Endothelial cell of umbilical vein (primary cell): ENCODE measurements at regions not wholly inside any gene's neighbourhood (a gene's known extent, or its start where the extent isn't known, plus 50 kb on each side); places are given as distances from the start of the nearest gene placed in this dataset.

Source experiments
- BruUV-seq: library from RNA; stranded (reverse); fragments of 400-500 nt; replicated peaks from 2 replicates; lab custom pipeline; 2021; lab: Mats Ljungman, UMichigan
- CTCF ChIA-PET: fragments of 300-600, 350-600 bp; sonication (Branson Sonifier 250); formaldehyde crosslinking; loops from one replicate; lab custom pipeline; 2021; ENCODE audit warnings: antibody characterized with exemption, inconsistent platforms; lab: Charles Lee
- POLR2A ChIA-PET: fragments of 300-600, 350-600 bp; sonication (Branson Sonifier 250); formaldehyde crosslinking; loops from one replicate; lab custom pipeline; 2021; ENCODE audit warnings: antibody characterized with exemption, inconsistent platforms; lab: Charles Lee
- DNase-seq: peaks from one replicate; pipeline ENCODE4 v3.0.0-alpha.2; 2011; ENCODE audit warnings: low read depth, low spot score
- FAIRE-seq: peaks from 2 replicates; lab custom pipeline; 2011; peaks lifted over from hg19 to GRCh38; lab: Jason Lieb, UNC
- H2AFZ ChIP-seq: 2 replicates; pipeline ENCODE4 v1.6.0; 2012; ENCODE audit warnings: low read depth, low read length, control low read depth, inconsistent platforms
- H3K27ac ChIP-seq: 2 replicates; pipeline ENCODE4 v1.5.1; 2011; ENCODE audit warnings: low read depth, mild to moderate bottlenecking, control low read depth, low read length, moderate library complexity; ENCODE audit not compliant: insufficient read depth
- H3K27me3 ChIP-seq, 2 experiments: 2 replicates each; pipeline versions ENCODE4 v1.6.0 to v1.6.1; 2011; ENCODE audit warnings: low read length in 2 of 2, mixed read lengths in 1 of 2; ENCODE audit not compliant: control insufficient read depth in 2 of 2, insufficient read depth in 2 of 2
- H3K36me3 ChIP-seq, 2 experiments: 2 replicates in 1 of 2; 3 replicates in 1 of 2; pipeline ENCODE4 v1.5.1; 2011; ENCODE audit warnings: low read length in 2 of 2, mild to moderate bottlenecking in 1 of 2, moderate library complexity in 1 of 2; ENCODE audit not compliant: control insufficient read depth in 2 of 2, insufficient read depth in 2 of 2; ENCODE audit errors: extremely low read depth in 1 of 2
- H3K4me1 ChIP-seq: 3 replicates; pipeline ENCODE4 v1.5.1; 2011; ENCODE audit warnings: mild to moderate bottlenecking, low read length; ENCODE audit not compliant: control insufficient read depth, insufficient read depth; ENCODE audit errors: extremely low read depth
- H3K4me2 ChIP-seq: 2 replicates; pipeline ENCODE4 v1.6.1; 2011; ENCODE audit warnings: low read length, control low read depth, mixed read lengths; ENCODE audit not compliant: insufficient read depth
- H3K4me3 ChIP-seq, 3 experiments: fragments of 200-600 bp in 1 of 3; sonication (generic), shearing (Covaris generic) in 1 of 3; replicated peaks in 1 of 3; 2 replicates each; pipeline ENCODE4 v1.5.1; 2011 to 2016; ENCODE audit warnings: control low read depth in 3 of 3, low read length in 3 of 3, mild to moderate bottlenecking in 2 of 3, inconsistent platforms in 1 of 3, low read depth in 1 of 3, moderate library complexity in 1 of 3; ENCODE audit not compliant: insufficient read depth in 1 of 3
- H3K79me2 ChIP-seq: 2 replicates; pipeline ENCODE4 v1.6.0; 2012; ENCODE audit warnings: low read length, inconsistent platforms; ENCODE audit not compliant: control insufficient read depth, insufficient read depth
- H3K9ac ChIP-seq: replicated peaks from 2 replicates; pipeline ENCODE3; 2011; ENCODE audit warnings: low read length, control low read depth; ENCODE audit not compliant: insufficient read depth; ENCODE audit errors: extremely low read depth
- H3K9me1 ChIP-seq: replicated peaks from 3 replicates; pipeline ENCODE4 v1.6.0; 2011; ENCODE audit warnings: mild to moderate bottlenecking, low read length; ENCODE audit not compliant: control insufficient read depth, insufficient read depth; ENCODE audit errors: extremely low read depth
- H3K9me3 ChIP-seq: replicated peaks from 2 replicates; pipeline ENCODE4 v1.5.1; 2012; ENCODE audit warnings: low read length, inconsistent platforms; ENCODE audit not compliant: control insufficient read depth, insufficient read depth
- H4K20me1 ChIP-seq: replicated peaks from 2 replicates; pipeline ENCODE3; 2011; ENCODE audit warnings: mild to moderate bottlenecking, low read length; ENCODE audit not compliant: control insufficient read depth, insufficient read depth; ENCODE audit errors: extremely low read depth
- EZH2 ChIP-seq: IDR thresholded peaks from 2 replicates; pipeline ENCODE4 v1.6.1; 2012; ENCODE audit warnings: borderline replicate concordance, low read depth, mild to moderate bottlenecking, moderate library complexity, low read length, inconsistent platforms; ENCODE audit not compliant: severe bottlenecking
- FOS ChIP-seq: IDR thresholded peaks from 2 replicates; pipeline ENCODE4 v1.6.1; 2011; ENCODE audit warnings: mild to moderate bottlenecking, low read length, moderate library complexity, borderline replicate concordance; ENCODE audit not compliant: insufficient read depth
- GATA2 ChIP-seq: IDR thresholded peaks from 2 replicates; pipeline ENCODE4 v1.7.0; 2011; ENCODE audit warnings: low read depth, mild to moderate bottlenecking, moderate library complexity, mixed read lengths, low read length; ENCODE audit not compliant: insufficient read length, insufficient read depth
- JUN ChIP-seq: IDR thresholded peaks from 2 replicates; pipeline ENCODE4 v1.6.1; 2011; ENCODE audit warnings: borderline replicate concordance, low read depth; ENCODE audit not compliant: insufficient read length, insufficient read depth
- MYC ChIP-seq: IDR thresholded peaks from one replicate; pipeline ENCODE4 v1.6.1; 2011; ENCODE audit warnings: mild to moderate bottlenecking, low read depth, low read length
- POLR2A ChIP-seq: IDR thresholded peaks from 2 replicates; pipeline ENCODE4 v1.6.1; 2012; ENCODE audit warnings: low read depth, mild to moderate bottlenecking, control low read depth, low read length
- POLR2AphosphoS5 ChIP-seq: IDR thresholded peaks from 2 replicates; pipeline ENCODE4 v1.6.1; 2012; ENCODE audit warnings: low read depth, mild to moderate bottlenecking, control low read depth, low read length, moderate library complexity; ENCODE audit not compliant: insufficient read depth
- dilution Hi-C: fragments of 300-500 bp; cut with MboI; formaldehyde crosslinking; loops from one replicate; pipeline ENCODE4 v1.15.0; 2019; ENCODE audit warnings: low sequenced_read_pairs; ENCODE audit not compliant: extremely low pct_ligation_motif_present
- intact Hi-C: fragments of 100-400 bp; cut with micrococcal nuclease; formaldehyde crosslinking; loops from one replicate; pipeline ENCODE4 v1.10.0; 2022
- TF ChIP-seq, protein P1 (sequence below), 2 donors: IDR thresholded peaks; 1 replicate in 1 of 2; 2 replicates in 1 of 2; pipeline ENCODE4 v1.5.1; 2011; ENCODE audit warnings: low read length in 2 of 2, mild to moderate bottlenecking in 2 of 2, moderate library complexity in 2 of 2, control low read depth in 1 of 2, inconsistent platforms in 1 of 2, low read depth in 1 of 2; ENCODE audit not compliant: insufficient read depth in 1 of 2; ENCODE audit errors: extremely low read depth in 1 of 2
- TF ChIP-seq, protein P2 (sequence below): IDR thresholded peaks from 2 replicates; pipeline ENCODE4 v1.6.1; 2011; ENCODE audit not compliant: insufficient read depth, insufficient read length

- DNase-seq = peak; percentile 58
- dilution Hi-C loops (no loop called here), intact Hi-C loops (no loop called here)
- no TSS peak for BruUV-seq
- Histone ChIP-seq H4K20me1 (no peaks in the 10 kb centered on the region), H3K27ac (no peak overlapping the region), H3K9ac (no peak overlapping the region), H3K9me1 (no peaks in the 10 kb centered on the region), H3K9me3 (no peaks in the 10 kb centered on the region), H3K4me3 (no peak overlapping the region), H3K79me2 (no peaks in the 10 kb centered on the region), H2AFZ (no peak overlapping the region), H3K4me1 (no peaks in the 10 kb centered on the region), H3K36me3 (no peaks in the 10 kb centered on the region), H3K27me3 (no peaks in the 10 kb centered on the region), H3K4me2 (no peak overlapping the region)
- ChIA-PET POLR2A (no interaction called here), CTCF (no interaction called here)
- FAIRE-seq = peak; percentile 54
- TF ChIP-seq, protein P1, sequence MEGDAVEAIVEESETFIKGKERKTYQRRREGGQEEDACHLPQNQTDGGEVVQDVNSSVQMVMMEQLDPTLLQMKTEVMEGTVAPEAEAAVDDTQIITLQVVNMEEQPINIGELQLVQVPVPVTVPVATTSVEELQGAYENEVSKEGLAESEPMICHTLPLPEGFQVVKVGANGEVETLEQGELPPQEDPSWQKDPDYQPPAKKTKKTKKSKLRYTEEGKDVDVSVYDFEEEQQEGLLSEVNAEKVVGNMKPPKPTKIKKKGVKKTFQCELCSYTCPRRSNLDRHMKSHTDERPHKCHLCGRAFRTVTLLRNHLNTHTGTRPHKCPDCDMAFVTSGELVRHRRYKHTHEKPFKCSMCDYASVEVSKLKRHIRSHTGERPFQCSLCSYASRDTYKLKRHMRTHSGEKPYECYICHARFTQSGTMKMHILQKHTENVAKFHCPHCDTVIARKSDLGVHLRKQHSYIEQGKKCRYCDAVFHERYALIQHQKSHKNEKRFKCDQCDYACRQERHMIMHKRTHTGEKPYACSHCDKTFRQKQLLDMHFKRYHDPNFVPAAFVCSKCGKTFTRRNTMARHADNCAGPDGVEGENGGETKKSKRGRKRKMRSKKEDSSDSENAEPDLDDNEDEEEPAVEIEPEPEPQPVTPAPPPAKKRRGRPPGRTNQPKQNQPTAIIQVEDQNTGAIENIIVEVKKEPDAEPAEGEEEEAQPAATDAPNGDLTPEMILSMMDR (IDR thresholded peaks at IDR 0.05; ENCODE audit: extremely low read depth in 1 of 2, insufficient read depth in 1 of 2, low read depth in 1 of 2, low read length in 2 of 2) = no peak
- TF ChIP-seq FOS (peak; percentile 12), POLR2AphosphoS5 (no peak), GATA2 (no peak)
Measured at GRCh38 chr4:174423257-174423944, 98.9 kb downstream of the HPGD start.

DNA sequence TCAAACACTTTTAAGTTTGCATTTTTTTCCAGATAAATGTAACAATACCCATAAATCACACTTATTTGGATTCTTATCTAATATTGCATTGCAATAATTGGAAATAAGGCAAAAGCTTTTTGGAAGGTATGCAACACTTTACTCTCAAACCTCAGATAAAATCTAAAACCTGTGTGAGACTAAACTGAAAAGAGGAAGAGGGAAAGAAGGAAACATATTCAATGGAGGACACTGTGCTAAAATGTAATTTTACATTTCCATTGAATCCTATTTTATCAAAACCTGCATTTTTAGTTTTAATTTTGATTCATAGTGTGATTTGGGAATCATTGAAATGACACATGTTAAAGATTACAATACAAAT is 99.4 kb downstream of the HPGD start:
- no peaks in the 10 kb centered on the region for H4K20me1 ChIP-seq
- CTCF ChIA-PET = no interaction called here

More for the DNA sequence above, 99.4 kb downstream of the HPGD start:
- no peaks in the 10 kb centered on the region for H3K9me3 ChIP-seq
- no peak for DNase-seq
- dilution Hi-C loops (no loop called here), intact Hi-C loops (no loop called here)
- no peaks in the 10 kb centered on the region for H3K4me1 ChIP-seq
- TF ChIP-seq POLR2AphosphoS5 = no peak
- TF ChIP-seq EZH2 = no peak
- TF ChIP-seq, protein P2, sequence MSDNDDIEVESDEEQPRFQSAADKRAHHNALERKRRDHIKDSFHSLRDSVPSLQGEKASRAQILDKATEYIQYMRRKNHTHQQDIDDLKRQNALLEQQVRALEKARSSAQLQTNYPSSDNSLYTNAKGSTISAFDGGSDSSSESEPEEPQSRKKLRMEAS = no peak
- no peak for TF ChIP-seq POLR2A
- TF ChIP-seq, protein P1 (IDR thresholded peaks at IDR 0.05; ENCODE audit: extremely low read depth in 1 of 2, insufficient read depth in 1 of 2, low read depth in 1 of 2, low read length in 2 of 2) = no peak
- TF ChIP-seq MYC = no peak
- TF ChIP-seq GATA2 = no peak
- TF ChIP-seq FOS = no peak
- no peak for TF ChIP-seq JUN
- no peak overlapping the region for H2AFZ ChIP-seq
- no peaks in the 10 kb centered on the region for H3K9me1 ChIP-seq
- H3K27ac ChIP-seq = no peak overlapping the region
- no peak overlapping the region for H3K4me2 ChIP-seq
- no peaks in the 10 kb centered on the region for H3K36me3 ChIP-seq
- H3K4me3 ChIP-seq = no peak overlapping the region
- no peaks in the 10 kb centered on the region for H3K79me2 ChIP-seq
- BruUV-seq = no TSS peak
- POLR2A ChIA-PET = no interaction called here
- FAIRE-seq = no peak
- H3K27me3 ChIP-seq = no peaks in the 10 kb centered on the region
- H3K9ac ChIP-seq = no peak overlapping the region
